Osteocyte (in vitro differentiated cells): ENCODE measurements at regions not wholly inside any gene's neighbourhood (a gene's known extent, or its start where the extent isn't known, plus 50 kb on each side); places are given as distances from the start of the nearest gene placed in this dataset.
"Not testable (repeated sequence)": the region's sequence is repeated elsewhere in the genome, so short reads cannot be mapped to it uniquely, and the experiment has no call there.

Experiments
- DNase-seq: peaks from one replicate; pipeline ENCODE4 v3.0.0; 2021; ENCODE audit warnings: mixed read lengths; ENCODE audit not compliant: unreplicated experiment; ENCODE audit errors: extremely low spot score
- H3K27ac Mint-ChIP-seq: one replicate; pipeline ENCODE4 v1.8.0; 2021; ENCODE audit warnings: mild to moderate bottlenecking, mixed read lengths; ENCODE audit not compliant: unreplicated experiment
- H3K27me3 Mint-ChIP-seq: one replicate; pipeline ENCODE4 v1.8.0; 2021; ENCODE audit warnings: mixed read lengths; ENCODE audit not compliant: unreplicated experiment
- H3K36me3 Mint-ChIP-seq: one replicate; pipeline ENCODE4 v1.8.0; 2021; ENCODE audit warnings: mixed read lengths; ENCODE audit not compliant: unreplicated experiment
- H3K4me1 Mint-ChIP-seq: one replicate; pipeline ENCODE4 v1.8.0; 2021; ENCODE audit warnings: mixed read lengths; ENCODE audit not compliant: unreplicated experiment
- H3K4me3 Mint-ChIP-seq: one replicate; pipeline ENCODE4 v1.8.0; 2021; ENCODE audit warnings: mild to moderate bottlenecking, moderate library complexity, mixed read lengths; ENCODE audit not compliant: unreplicated experiment
- H3K9me3 Mint-ChIP-seq: one replicate; pipeline ENCODE4 v1.8.0; 2021; ENCODE audit warnings: mixed read lengths; ENCODE audit not compliant: unreplicated experiment
- CTCF ChIP-seq: fragments of 200-600 bp; sonication (generic); IDR thresholded peaks from 2 replicates; pipeline ENCODE4 v1.5.0; 2021; ENCODE audit warnings: antibody characterized with exemption, mild to moderate bottlenecking, moderate library complexity

GRCh38 chr22:23452231-23453010 is 127.7 kb downstream of the IGLL1 start:
- Mint-ChIP-seq H3K27ac (no peak overlapping the region), H3K9me3 (peaks cover under 1% of the 10 kb centered on the region), H3K36me3 (no peaks in the 10 kb centered on the region), H3K4me1 (no peaks in the 10 kb centered on the region), H3K27me3 (peaks cover 8% of the 10 kb centered on the region), H3K4me3 (no peak overlapping the region)
- no peak for DNase-seq
- TF ChIP-seq CTCF = no peak

- not testable (repeated sequence) for H3K9me3 Mint-ChIP-seq, H3K27me3 Mint-ChIP-seq, H3K27ac Mint-ChIP-seq, DNase-seq, H3K36me3 Mint-ChIP-seq, H3K4me3 Mint-ChIP-seq, H3K4me1 Mint-ChIP-seq
Measured at GRCh38 chr22:23451452-23452230, 128.4 kb downstream of the IGLL1 start.

GRCh38 chr22:23450821-23451220 is 129.3 kb downstream of the IGLL1 start:
- H3K27ac Mint-ChIP-seq, DNase-seq, H3K36me3 Mint-ChIP-seq, H3K4me1 Mint-ChIP-seq, H3K4me3 Mint-ChIP-seq, H3K27me3 Mint-ChIP-seq: not testable (repeated sequence)
- H3K9me3 Mint-ChIP-seq = peaks cover 10% of the 10 kb centered on the region

- Mint-ChIP-seq H3K36me3 (peaks cover 2% of the 10 kb centered on the region), H3K27ac (no peak overlapping the region), H3K4me3 (no peak overlapping the region), H3K4me1 (no peaks in the 10 kb centered on the region), H3K27me3 (peaks cover 4% of the 10 kb centered on the region), H3K9me3 (peaks cover 10% of the 10 kb centered on the region)
- no peak for DNase-seq
- no peak for TF ChIP-seq CTCF
Measured at GRCh38 chr22:23450434-23450795, 129.7 kb downstream of the IGLL1 start.

- H3K9me3 Mint-ChIP-seq = peaks cover 10% of the 10 kb centered on the region
- H3K4me3 Mint-ChIP-seq, H3K36me3 Mint-ChIP-seq, H3K27me3 Mint-ChIP-seq, H3K4me1 Mint-ChIP-seq, DNase-seq, H3K27ac Mint-ChIP-seq: not testable (repeated sequence)
Measured at GRCh38 chr22:23449748-23450433, 130.2 kb downstream of the IGLL1 start.

GRCh38 chr22:23448499-23449288 is 131.4 kb downstream of the IGLL1 start:
- not testable (repeated sequence) for H3K36me3 Mint-ChIP-seq, H3K4me1 Mint-ChIP-seq, DNase-seq, H3K27ac Mint-ChIP-seq, H3K27me3 Mint-ChIP-seq, H3K4me3 Mint-ChIP-seq
- H3K9me3 Mint-ChIP-seq = peaks cover 14% of the 10 kb centered on the region
